ENCODE measurements at regions not wholly inside any gene's neighbourhood (a gene's known extent, or its start where the extent isn't known, plus 50 kb on each side); places are given as distances from the start of the nearest gene placed in this dataset.
A peak's percentile ranks its signal among the peaks of the same experiment; 100 is the strongest.

DNA sequence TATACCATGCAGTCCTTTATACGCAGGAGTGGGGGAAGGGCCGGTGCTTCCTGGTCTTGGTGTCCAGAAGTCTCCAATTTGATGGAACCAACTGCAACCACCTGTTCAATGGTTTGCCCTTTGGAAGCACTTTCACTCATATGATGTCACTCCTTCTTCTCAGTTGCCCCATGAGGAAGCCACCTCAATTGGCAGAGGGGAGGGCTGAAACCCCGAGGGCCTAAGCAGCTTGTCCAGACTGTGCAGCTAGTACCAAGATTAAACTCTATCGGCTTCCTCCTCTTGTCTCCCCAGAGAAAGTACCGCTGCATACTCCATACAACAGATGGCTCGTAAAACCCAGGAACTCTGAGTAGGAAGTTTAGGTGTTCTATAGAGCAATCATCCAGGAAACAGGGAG is 789.4 kb downstream of the TYW1 start:
- intact Hi-C loops (cut with DNase I): no loop called here

DNA sequence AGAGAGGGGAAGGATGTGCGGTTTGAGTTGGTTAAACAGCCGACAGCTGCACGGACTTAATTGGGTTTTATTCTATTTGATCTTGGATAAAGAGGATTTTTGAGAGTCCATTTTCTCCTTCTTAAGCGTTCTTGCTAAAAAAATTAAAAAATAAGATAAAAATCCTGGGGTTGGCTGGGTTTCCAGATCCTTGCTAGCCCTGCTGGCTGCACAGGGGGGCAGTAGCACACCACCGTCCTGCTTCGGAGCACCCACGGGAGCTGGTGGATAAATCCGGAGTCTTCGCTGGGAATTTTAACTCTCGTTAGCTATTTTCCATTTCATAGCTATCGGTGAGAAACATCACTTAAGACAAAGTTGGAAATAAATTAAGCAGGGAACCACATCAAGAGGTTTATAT is 792.0 kb downstream of the TYW1 start:
- Histone ChIP-seq H3K4me3 (no peak overlapping the region), H3K27ac (no peak overlapping the region), H3K9me3 (no peaks in the 10 kb centered on the region), H3K27me3 (replicated peaks; ENCODE audit: insufficient read depth) (no peaks in the 10 kb centered on the region), H3K36me3 (no peaks in the 10 kb centered on the region), H3K4me1 (replicated peaks) (no peaks in the 10 kb centered on the region)
- DNase-seq (ENCODE audit: low spot score): no peak
- TF ChIP-seq, protein P1, sequence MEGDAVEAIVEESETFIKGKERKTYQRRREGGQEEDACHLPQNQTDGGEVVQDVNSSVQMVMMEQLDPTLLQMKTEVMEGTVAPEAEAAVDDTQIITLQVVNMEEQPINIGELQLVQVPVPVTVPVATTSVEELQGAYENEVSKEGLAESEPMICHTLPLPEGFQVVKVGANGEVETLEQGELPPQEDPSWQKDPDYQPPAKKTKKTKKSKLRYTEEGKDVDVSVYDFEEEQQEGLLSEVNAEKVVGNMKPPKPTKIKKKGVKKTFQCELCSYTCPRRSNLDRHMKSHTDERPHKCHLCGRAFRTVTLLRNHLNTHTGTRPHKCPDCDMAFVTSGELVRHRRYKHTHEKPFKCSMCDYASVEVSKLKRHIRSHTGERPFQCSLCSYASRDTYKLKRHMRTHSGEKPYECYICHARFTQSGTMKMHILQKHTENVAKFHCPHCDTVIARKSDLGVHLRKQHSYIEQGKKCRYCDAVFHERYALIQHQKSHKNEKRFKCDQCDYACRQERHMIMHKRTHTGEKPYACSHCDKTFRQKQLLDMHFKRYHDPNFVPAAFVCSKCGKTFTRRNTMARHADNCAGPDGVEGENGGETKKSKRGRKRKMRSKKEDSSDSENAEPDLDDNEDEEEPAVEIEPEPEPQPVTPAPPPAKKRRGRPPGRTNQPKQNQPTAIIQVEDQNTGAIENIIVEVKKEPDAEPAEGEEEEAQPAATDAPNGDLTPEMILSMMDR (IDR thresholded peaks at IDR 0.05): peak in 1 of 4 experiments; percentile 6
- no peak for TF ChIP-seq POLR2A (IDR thresholded peaks at IDR 0.05)
- WGBS: 36% methylated on average over 11 of the region's 11 CpGs
- intact Hi-C loops (cut with DNase I): no loop called here

More for the DNA sequence above, 789.4 kb downstream of the TYW1 start:
- Histone ChIP-seq H3K27ac (no peak overlapping the region), H3K36me3 (no peaks in the 10 kb centered on the region), H3K4me3 (no peak overlapping the region), H3K27me3 (replicated peaks; ENCODE audit: insufficient read depth) (no peaks in the 10 kb centered on the region), H3K4me1 (replicated peaks) (no peaks in the 10 kb centered on the region), H3K9me3 (no peaks in the 10 kb centered on the region)
- no peak for DNase-seq (ENCODE audit: low spot score)
- WGBS: 90% methylated on average over 6 of the region's 6 CpGs
- TF ChIP-seq POLR2A (IDR thresholded peaks at IDR 0.05): no peak
- TF ChIP-seq, protein P1 (IDR thresholded peaks at IDR 0.05): no peak
- no peak for TF ChIP-seq POLR2AphosphoS5 (IDR thresholded peaks at IDR 0.05)

DNA sequence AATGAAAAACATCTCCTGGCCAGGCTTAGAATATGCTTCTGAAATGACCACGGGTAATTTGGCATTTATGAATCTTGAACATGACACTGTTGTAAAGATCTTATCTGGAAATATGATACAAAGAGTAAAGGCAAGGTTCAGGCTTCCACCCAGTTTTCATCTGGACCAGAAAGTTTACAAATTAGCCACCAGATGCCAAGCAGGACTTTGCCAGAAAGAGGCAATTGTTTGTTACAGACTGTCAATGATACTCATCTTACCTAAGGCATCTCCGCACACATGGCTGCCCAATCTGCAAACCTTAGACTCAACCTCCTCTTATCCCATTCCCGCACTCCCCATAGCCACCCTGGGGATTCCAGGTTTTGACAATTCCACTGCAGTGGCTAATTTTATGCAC is 795.3 kb downstream of the TYW1 start:
- no peak for DNase-seq (ENCODE audit: low spot score)
- Histone ChIP-seq H3K27ac (no peak overlapping the region), H3K4me1 (replicated peaks) (no peaks in the 10 kb centered on the region), H3K27me3 (replicated peaks; ENCODE audit: insufficient read depth) (no peaks in the 10 kb centered on the region), H3K36me3 (no peaks in the 10 kb centered on the region), H3K9me3 (no peaks in the 10 kb centered on the region), H3K4me3 (no peak overlapping the region)
- intact Hi-C loops (cut with DNase I): no loop called here
- TF ChIP-seq POLR2AphosphoS5 (IDR thresholded peaks at IDR 0.05) (no peak), POLR2A (IDR thresholded peaks at IDR 0.05) (no peak)
- TF ChIP-seq, protein P1 (IDR thresholded peaks at IDR 0.05): no peak
- 57% methylated on average over 3 of the region's 3 CpGs for WGBS

DNA sequence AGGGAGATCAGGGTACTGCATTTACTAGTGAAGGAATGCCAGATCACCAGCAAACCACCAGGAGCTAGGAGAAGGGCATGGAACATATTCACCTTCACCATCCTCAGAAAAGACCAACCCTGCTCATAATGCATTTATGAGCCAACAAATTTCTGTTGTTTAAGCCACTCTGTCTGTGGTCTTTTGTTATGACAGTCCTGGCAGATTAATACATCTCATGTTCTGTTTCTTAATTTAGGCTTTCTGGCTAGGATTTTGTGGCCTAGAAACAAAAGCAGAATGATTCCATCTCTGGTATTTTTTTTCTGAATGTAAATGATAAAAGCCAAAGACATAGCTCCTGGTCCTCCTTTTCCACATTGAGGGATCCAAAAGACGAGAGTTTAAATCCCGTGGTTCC is 797.9 kb downstream of the TYW1 start:
- no peaks in the 10 kb centered on the region for H3K36me3 ChIP-seq
- H3K27me3 ChIP-seq (replicated peaks; ENCODE audit: insufficient read depth): no peaks in the 10 kb centered on the region
- no peak overlapping the region for H3K4me3 ChIP-seq
- WGBS: 66% methylated on average over 2 of the region's 2 CpGs
- no peak overlapping the region for H3K27ac ChIP-seq
- DNase-seq (ENCODE audit: low spot score): no peak
- intact Hi-C loops (cut with DNase I): no loop called here
- no peak for TF ChIP-seq POLR2A (IDR thresholded peaks at IDR 0.05)
- TF ChIP-seq, protein P1 (IDR thresholded peaks at IDR 0.05): no peak
- TF ChIP-seq POLR2AphosphoS5 (IDR thresholded peaks at IDR 0.05): no peak
- no peaks in the 10 kb centered on the region for H3K9me3 ChIP-seq
- H3K4me1 ChIP-seq (replicated peaks): no peaks in the 10 kb centered on the region

DNA sequence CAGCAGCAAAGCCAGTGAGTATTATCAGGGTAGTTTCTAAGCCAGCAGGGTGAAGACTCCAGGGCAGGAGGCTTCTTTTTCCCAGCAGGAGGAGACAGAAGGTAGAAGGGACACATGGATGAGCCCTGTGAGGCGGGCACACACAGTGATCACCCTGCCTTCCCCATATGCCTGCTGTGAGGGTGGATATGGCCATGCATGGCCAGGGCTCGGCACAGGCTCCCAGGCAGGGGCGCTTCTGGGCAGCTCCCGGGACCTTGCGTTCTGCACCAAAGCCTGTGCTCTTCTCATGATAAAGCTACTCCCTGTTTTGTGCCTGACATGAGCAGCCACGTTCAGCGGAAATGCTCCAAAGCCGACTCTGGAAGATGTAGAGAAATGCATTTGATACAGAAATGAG is 807.2 kb downstream of the TYW1 start:
- H3K36me3 ChIP-seq: no peaks in the 10 kb centered on the region
- 87% methylated on average over 8 of the region's 8 CpGs for WGBS
- no peak overlapping the region for H3K27ac ChIP-seq
- no peaks in the 10 kb centered on the region for H3K9me3 ChIP-seq
- intact Hi-C loops (cut with DNase I): no loop called here
- DNase-seq (ENCODE audit: low spot score): no peak
- no peaks in the 10 kb centered on the region for H3K27me3 ChIP-seq (replicated peaks; ENCODE audit: insufficient read depth)
- H3K4me1 ChIP-seq (replicated peaks): no peaks in the 10 kb centered on the region
- TF ChIP-seq POLR2A (IDR thresholded peaks at IDR 0.05) (no peak), POLR2AphosphoS5 (IDR thresholded peaks at IDR 0.05) (no peak)
- TF ChIP-seq, protein P1 (IDR thresholded peaks at IDR 0.05): no peak
- H3K4me3 ChIP-seq: no peak overlapping the region
